ENCODE measurements at regions not wholly inside any gene's neighbourhood (a gene's known extent, or its start where the extent isn't known, plus 50 kb on each side); places are given as distances from the start of the nearest gene placed in this dataset.

DNA sequence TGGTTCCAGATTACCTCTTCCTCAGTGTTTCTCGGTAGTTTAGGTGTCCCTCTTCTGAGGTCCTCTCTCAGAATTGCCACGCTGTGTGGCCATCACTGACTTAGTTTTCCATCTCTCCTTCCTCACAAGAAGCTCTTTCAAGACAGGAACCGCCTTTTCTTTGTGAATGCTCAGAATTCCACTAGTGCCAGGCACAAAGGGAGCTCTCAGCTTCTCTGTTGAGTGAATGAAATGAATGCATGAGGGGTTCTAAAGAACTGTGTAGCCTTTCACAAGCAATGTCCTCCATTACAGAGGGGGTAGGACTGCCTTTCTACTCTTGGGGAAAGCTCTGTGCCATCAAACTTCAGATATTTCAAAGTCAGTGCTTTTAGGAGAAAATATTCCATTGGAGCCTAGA, 546.8 kb downstream of the RWDD3 start:
- TF ChIP-seq, protein P1, sequence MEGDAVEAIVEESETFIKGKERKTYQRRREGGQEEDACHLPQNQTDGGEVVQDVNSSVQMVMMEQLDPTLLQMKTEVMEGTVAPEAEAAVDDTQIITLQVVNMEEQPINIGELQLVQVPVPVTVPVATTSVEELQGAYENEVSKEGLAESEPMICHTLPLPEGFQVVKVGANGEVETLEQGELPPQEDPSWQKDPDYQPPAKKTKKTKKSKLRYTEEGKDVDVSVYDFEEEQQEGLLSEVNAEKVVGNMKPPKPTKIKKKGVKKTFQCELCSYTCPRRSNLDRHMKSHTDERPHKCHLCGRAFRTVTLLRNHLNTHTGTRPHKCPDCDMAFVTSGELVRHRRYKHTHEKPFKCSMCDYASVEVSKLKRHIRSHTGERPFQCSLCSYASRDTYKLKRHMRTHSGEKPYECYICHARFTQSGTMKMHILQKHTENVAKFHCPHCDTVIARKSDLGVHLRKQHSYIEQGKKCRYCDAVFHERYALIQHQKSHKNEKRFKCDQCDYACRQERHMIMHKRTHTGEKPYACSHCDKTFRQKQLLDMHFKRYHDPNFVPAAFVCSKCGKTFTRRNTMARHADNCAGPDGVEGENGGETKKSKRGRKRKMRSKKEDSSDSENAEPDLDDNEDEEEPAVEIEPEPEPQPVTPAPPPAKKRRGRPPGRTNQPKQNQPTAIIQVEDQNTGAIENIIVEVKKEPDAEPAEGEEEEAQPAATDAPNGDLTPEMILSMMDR (IDR thresholded peaks at IDR 0.05; ENCODE audit: low read depth, low read length, missing input control), result no peak
- TF ChIP-seq SP1 (IDR thresholded peaks at IDR 0.05), result no peak
- TF ChIP-seq YY1 (IDR thresholded peaks at IDR 0.05), result no peak
- TF ChIP-seq ZBTB33 (IDR thresholded peaks at IDR 0.05), result no peak
- TF ChIP-seq, protein P2, sequence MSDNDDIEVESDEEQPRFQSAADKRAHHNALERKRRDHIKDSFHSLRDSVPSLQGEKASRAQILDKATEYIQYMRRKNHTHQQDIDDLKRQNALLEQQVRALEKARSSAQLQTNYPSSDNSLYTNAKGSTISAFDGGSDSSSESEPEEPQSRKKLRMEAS (IDR thresholded peaks at IDR 0.05), result no peak
- TF ChIP-seq TAF1 (conservative IDR thresholded peaks at IDR 0.05), result no peak
- TF ChIP-seq RXRA (IDR thresholded peaks at IDR 0.05), result no peak
- TF ChIP-seq RAD21 (IDR thresholded peaks at IDR 0.05), result no peak
- no peak for TF ChIP-seq REST (IDR thresholded peaks at IDR 0.05)
- no peak for TF ChIP-seq JUND (IDR thresholded peaks at IDR 0.05)
- no peak for TF ChIP-seq GABPA (IDR thresholded peaks at IDR 0.05 in 1 of 2, conservative IDR thresholded peaks at IDR 0.05 in 1 of 2)
- TF ChIP-seq, protein P3, sequence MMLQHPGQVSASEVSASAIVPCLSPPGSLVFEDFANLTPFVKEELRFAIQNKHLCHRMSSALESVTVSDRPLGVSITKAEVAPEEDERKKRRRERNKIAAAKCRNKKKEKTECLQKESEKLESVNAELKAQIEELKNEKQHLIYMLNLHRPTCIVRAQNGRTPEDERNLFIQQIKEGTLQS (IDR thresholded peaks at IDR 0.05), result no peak
- TF ChIP-seq HNF4A (conservative IDR thresholded peaks at IDR 0.05), result no peak
- no peak for TF ChIP-seq HNF4G (IDR thresholded peaks at IDR 0.05)

Measured in liver (tissue), 3 donors.